ENCODE measurements at regions not wholly inside any gene's neighbourhood (a gene's known extent, or its start where the extent isn't known, plus 50 kb on each side); places are given as distances from the start of the nearest gene placed in this dataset.

- Mint-ChIP-seq H3K27ac (no peak overlapping the region), H3K27me3 (no peaks in the 10 kb centered on the region), H3K4me1 (ENCODE audit: low read depth) (no peaks in the 10 kb centered on the region), H3K9me3 (peaks cover 4% of the 10 kb centered on the region), H3K4me3 (no peak overlapping the region), H3K36me3 (ENCODE audit: low read depth) (no peaks in the 10 kb centered on the region)
- Histone ChIP-seq H3K27ac (ENCODE audit: low read depth in 1 of 2, low read length in 2 of 2) (no peak overlapping the region), H3K27me3 (ENCODE audit: control insufficient read depth in 1 of 2, insufficient read depth in 2 of 2, low read length in 2 of 2) (no peaks in the 10 kb centered on the region), H3K4me1 (ENCODE audit: insufficient read depth, low read length) (no peaks in the 10 kb centered on the region), H3K9me3 (ENCODE audit: control insufficient read depth in 1 of 2, insufficient read depth in 1 of 2, low read length in 2 of 2) (peaks cover 0 to 4% of the 10 kb centered on the region in 2 experiments), H3K4me3 (ENCODE audit: low read length) (no peak overlapping the region), H3K36me3 (ENCODE audit: insufficient read depth, low read length) (no peaks in the 10 kb centered on the region)
- intact Hi-C loops (cut with DNase I, micrococcal nuclease): no loop called here
- ATAC-seq (ENCODE audit: poor library complexity) (no peak), DNase-seq (no peak)
- TF ChIP-seq CTCF (IDR thresholded peaks at IDR 0.05): no peak
- POLR2A ChIA-PET: no interaction called here
- CTCF ChIA-PET: no interaction called here
Observed at GRCh38 chr12:74120644-74121043, 417.0 kb upstream of the ATXN7L3B start.

- peaks cover 0 to 4% of the 10 kb centered on the region in 2 experiments for H3K9me3 ChIP-seq (ENCODE audit: control insufficient read depth in 1 of 2, insufficient read depth in 1 of 2, low read length in 2 of 2)
- H3K4me3 ChIP-seq (ENCODE audit: low read length): no peak overlapping the region
- no peak overlapping the region for H3K27ac ChIP-seq (ENCODE audit: low read depth in 1 of 2, low read length in 2 of 2)
- ChIA-PET CTCF (no interaction called here), POLR2A (interaction anchor here (0.6 kb wide), 1 partner anchor 47 kb away, joined by 3 read pairs; no protein-coding TSS in a partner anchor)
- intact Hi-C loops (cut with DNase I, micrococcal nuclease): no loop called here
- peaks cover 5% of the 10 kb centered on the region for H3K9me3 Mint-ChIP-seq
- H3K36me3 Mint-ChIP-seq (ENCODE audit: low read depth): no peaks in the 10 kb centered on the region
- H3K27me3 ChIP-seq (ENCODE audit: control insufficient read depth in 1 of 2, insufficient read depth in 2 of 2, low read length in 2 of 2): no peaks in the 10 kb centered on the region
- TF ChIP-seq CTCF (IDR thresholded peaks at IDR 0.05): no peak
- H3K27me3 Mint-ChIP-seq: no peaks in the 10 kb centered on the region
- H3K36me3 ChIP-seq (ENCODE audit: insufficient read depth, low read length): no peaks in the 10 kb centered on the region
- no peak overlapping the region for H3K4me3 Mint-ChIP-seq
- ATAC-seq (ENCODE audit: poor library complexity): no peak
- H3K27ac Mint-ChIP-seq: no peak overlapping the region
- no peaks in the 10 kb centered on the region for H3K4me1 Mint-ChIP-seq (ENCODE audit: low read depth)
- DNase-seq: no peak
- H3K4me1 ChIP-seq (ENCODE audit: insufficient read depth, low read length): no peaks in the 10 kb centered on the region
Observed at GRCh38 chr12:74129702-74130101, 407.9 kb upstream of the ATXN7L3B start.

GRCh38 chr12:74144396-74144795 is 393.2 kb upstream of the ATXN7L3B start:
- no peaks in the 10 kb centered on the region for H3K27me3 Mint-ChIP-seq
- H3K4me3 ChIP-seq (ENCODE audit: low read length): no peak overlapping the region
- DNase-seq: no peak

More at GRCh38 chr12:74144396-74144795, 393.2 kb upstream of the ATXN7L3B start:
- TF ChIP-seq CTCF (IDR thresholded peaks at IDR 0.05): no peak
- no peak overlapping the region for H3K4me3 Mint-ChIP-seq
- no peak overlapping the region for H3K27ac Mint-ChIP-seq
- no peaks in the 10 kb centered on the region for H3K36me3 Mint-ChIP-seq (ENCODE audit: low read depth)
- no peaks in the 10 kb centered on the region for H3K4me1 Mint-ChIP-seq (ENCODE audit: low read depth)
- POLR2A ChIA-PET: no interaction called here
- peaks cover 2% of the 10 kb centered on the region for H3K9me3 Mint-ChIP-seq
- intact Hi-C loops (cut with DNase I, micrococcal nuclease): no loop called here
- no peaks in the 10 kb centered on the region for H3K36me3 ChIP-seq (ENCODE audit: insufficient read depth, low read length)
- no peaks in the 10 kb centered on the region for H3K4me1 ChIP-seq (ENCODE audit: insufficient read depth, low read length)
- H3K27ac ChIP-seq (ENCODE audit: low read depth in 1 of 2, low read length in 2 of 2): no peak overlapping the region
- no peaks in the 10 kb centered on the region for H3K27me3 ChIP-seq (ENCODE audit: control insufficient read depth in 1 of 2, insufficient read depth in 2 of 2, low read length in 2 of 2)
- H3K9me3 ChIP-seq (ENCODE audit: control insufficient read depth in 1 of 2, insufficient read depth in 1 of 2, low read length in 2 of 2): no peaks in the 10 kb centered on the region
- ATAC-seq (ENCODE audit: poor library complexity): no peak
- CTCF ChIA-PET: no interaction called here
